GM10248 (cell line): ENCODE measurements at regions not wholly inside any gene's neighbourhood (a gene's known extent, or its start where the extent isn't known, plus 50 kb on each side); places are given as distances from the start of the nearest gene placed in this dataset.

Source experiments
- CTCF ChIA-PET: fragments of 300-600 bp; sonication (Branson Sonifier 250); formaldehyde crosslinking; extraction: SDS; loops from one replicate; lab custom pipeline; 2021; ENCODE audit warnings: antibody characterized with exemption; lab: Yijun Ruan, JAX
- POLR2A ChIA-PET: fragments of 350-650 bp; sonication (Branson Sonifier 250); formaldehyde crosslinking; extraction: SDS; loops from one replicate; lab custom pipeline; 2020; ENCODE audit warnings: antibody characterized with exemption; lab: Yijun Ruan, JAX
- DNase-seq: peaks from one replicate; pipeline ENCODE4 v3.0.0; 2012; ENCODE audit errors: extremely low spot score
- TF ChIP-seq, protein P1 (sequence below): IDR thresholded peaks from 2 replicates; pipeline ENCODE4 v1.5.1; 2012; ENCODE audit warnings: mild to moderate bottlenecking, low read depth; ENCODE audit errors: extremely low read depth, missing control alignments, control extremely low read depth

DNA sequence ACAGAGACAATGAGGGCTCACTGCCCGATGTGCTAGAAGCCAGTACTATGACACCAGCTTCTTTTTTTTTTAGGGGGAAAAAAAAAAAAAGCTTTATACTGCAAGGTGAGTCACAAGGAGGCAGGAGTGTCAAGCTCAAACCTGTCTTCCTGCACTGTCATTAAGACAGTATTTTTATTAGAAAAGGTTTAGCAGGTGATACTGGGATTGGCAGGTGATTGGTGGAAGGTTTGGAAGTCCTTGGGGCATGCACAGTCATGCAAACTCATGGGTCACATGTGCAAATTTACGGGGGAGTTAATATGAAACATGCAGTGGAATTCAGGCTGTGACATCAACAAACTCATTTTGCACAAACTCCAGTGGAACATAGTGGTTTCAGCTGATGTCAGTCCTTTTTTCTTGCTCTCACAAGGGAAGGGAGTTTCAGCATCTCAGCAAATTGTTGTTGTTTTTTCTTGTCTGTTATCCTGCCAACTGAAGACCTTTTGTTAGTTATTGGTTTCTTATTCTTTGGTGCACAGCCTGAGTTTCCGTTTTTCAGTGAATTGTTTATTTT is 530.6 kb downstream of the ANKRD7 start:
- no peak for DNase-seq
- POLR2A ChIA-PET, result no interaction called here
- TF ChIP-seq, protein P1, sequence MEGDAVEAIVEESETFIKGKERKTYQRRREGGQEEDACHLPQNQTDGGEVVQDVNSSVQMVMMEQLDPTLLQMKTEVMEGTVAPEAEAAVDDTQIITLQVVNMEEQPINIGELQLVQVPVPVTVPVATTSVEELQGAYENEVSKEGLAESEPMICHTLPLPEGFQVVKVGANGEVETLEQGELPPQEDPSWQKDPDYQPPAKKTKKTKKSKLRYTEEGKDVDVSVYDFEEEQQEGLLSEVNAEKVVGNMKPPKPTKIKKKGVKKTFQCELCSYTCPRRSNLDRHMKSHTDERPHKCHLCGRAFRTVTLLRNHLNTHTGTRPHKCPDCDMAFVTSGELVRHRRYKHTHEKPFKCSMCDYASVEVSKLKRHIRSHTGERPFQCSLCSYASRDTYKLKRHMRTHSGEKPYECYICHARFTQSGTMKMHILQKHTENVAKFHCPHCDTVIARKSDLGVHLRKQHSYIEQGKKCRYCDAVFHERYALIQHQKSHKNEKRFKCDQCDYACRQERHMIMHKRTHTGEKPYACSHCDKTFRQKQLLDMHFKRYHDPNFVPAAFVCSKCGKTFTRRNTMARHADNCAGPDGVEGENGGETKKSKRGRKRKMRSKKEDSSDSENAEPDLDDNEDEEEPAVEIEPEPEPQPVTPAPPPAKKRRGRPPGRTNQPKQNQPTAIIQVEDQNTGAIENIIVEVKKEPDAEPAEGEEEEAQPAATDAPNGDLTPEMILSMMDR, result no peak
- CTCF ChIA-PET, result no interaction called here

DNA sequence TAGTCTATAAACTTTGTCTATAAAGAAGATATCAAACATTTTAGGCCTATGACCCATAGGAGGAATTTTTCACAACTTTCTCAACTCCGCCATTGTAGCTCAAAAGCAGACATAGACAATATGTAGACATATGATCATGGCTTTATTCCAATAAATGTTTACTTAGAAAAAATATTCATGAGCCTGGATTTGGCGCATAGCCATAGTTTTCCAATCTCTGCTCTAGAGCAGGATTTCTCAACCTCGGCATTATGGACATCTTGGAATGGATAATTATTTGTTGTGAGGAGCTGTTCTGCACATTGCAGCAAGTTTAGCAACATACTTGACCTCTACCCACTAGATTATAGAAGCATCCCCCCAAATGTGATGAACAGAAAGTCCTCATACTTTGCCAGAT is 532.6 kb downstream of the ANKRD7 start:
- ChIA-PET CTCF (interaction anchor here (1.0 kb wide), 1 partner anchor 8 kb away, joined by 3 read pairs; no protein-coding TSS in a partner anchor), POLR2A (no interaction called here)
- TF ChIP-seq, protein P1, result no peak
- DNase-seq, result no peak

DNA sequence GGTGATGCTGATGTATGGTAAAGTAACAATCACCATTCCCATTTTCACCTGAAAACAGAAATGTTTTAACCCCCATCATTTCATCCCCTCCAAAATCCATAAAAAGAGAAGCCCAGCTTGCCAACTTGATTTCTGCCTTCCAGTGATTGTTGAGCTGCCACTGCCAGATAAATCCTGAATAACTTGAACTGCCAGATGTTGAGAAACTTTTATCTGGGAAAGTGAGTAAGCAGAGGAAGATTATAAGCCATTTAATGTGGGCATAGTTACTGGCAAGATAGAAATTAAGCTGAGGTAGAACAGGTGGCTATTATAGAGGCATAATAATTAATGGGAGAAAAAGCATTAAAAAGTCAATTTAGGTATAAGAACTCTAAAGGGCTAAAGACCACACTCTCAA is 534.1 kb downstream of the ANKRD7 start:
- TF ChIP-seq, protein P1, result no peak
- CTCF ChIA-PET, result no interaction called here
- no peak for DNase-seq
- POLR2A ChIA-PET, result no interaction called here

DNA sequence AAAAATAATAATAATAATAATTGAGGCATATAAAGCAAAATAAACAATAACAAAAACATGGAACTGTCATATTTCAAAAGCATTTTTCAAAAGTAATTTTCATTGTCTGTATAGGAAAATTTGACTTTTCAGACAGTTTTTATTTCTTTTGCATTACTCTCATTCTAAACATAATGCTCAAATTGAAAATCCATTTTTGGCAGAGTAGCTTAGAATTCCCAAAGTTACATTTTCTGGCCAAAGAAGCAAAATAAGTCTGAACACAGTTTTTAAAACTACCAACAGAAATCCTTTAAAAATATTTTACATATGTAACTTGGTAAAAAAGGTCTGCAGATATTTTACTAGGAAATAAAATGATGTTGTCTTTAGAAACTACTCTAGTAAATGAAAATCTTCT is 535.4 kb downstream of the ANKRD7 start:
- TF ChIP-seq, protein P1, result no peak
- ChIA-PET CTCF (no interaction called here), POLR2A (no interaction called here)
- DNase-seq, result no peak

DNA sequence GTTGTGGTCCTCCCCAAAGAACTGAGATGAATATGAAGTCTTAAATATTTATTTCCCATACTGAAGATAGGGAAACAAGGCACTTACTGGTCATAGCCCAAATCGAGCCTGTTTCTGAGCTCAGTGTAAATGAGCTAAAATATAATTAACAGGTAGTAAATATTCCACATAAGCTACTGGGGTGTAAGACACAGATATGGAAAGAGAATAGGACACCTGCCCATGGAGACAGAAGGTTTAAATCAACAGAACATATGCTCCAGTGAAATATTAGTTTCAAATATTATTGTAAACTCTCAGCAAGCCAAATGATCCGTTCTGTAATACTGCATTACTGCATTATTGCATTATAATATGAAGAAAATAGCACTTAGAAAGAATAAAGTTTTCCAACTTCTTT is 537.9 kb downstream of the ANKRD7 start:
- no peak for DNase-seq
- CTCF ChIA-PET, result no interaction called here
- TF ChIP-seq, protein P1, result no peak
- POLR2A ChIA-PET, result no interaction called here

DNA sequence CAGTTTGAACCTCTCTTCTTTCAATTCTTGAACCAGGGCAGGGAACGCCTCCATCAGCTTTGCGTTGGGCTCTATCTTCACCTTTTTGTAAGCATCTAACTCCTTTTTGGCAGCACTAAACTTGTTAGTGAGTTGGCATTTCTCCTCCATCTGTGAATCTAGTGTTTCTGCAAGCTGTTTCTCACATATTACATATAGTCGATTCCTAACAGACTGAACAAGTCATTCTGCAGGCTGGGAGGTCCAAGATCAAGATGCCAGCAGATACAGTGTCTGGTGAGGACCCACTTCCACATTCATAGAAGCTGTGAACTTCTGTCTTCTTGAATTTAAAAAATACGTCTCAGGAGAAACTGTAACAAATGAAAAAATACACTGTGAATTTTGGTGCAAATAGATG is 539.7 kb downstream of the ANKRD7 start:
- CTCF ChIA-PET, result no interaction called here
- POLR2A ChIA-PET, result no interaction called here
- no peak for DNase-seq
- TF ChIP-seq, protein P1, result no peak
